Heart left ventricle (tissue), 13 donors: ENCODE measurements at regions not wholly inside any gene's neighbourhood (a gene's known extent, or its start where the extent isn't known, plus 50 kb on each side); places are given as distances from the start of the nearest gene placed in this dataset.

Experiments used
- POLR2A ChIP-seq, 2 donors: fragments of 450-650 bp; IDR thresholded peaks; one replicate each; pipeline ENCODE4 v1.6.1; 2017; ENCODE audit warnings: antibody characterized with exemption in 2 of 2, mild to moderate bottlenecking in 2 of 2, moderate library complexity in 2 of 2
- TF ChIP-seq, protein P1 (sequence below), 12 donors: fragments of 200-600 bp; sonication (generic) in 4 of 12; IDR thresholded peaks; one replicate each; pipeline versions ENCODE4 v1.5.0 to v1.8.0; 2018 to 2022; ENCODE audit warnings: antibody characterized with exemption in 12 of 12, mild to moderate bottlenecking in 5 of 12
- donor health status: ischemic (EF 13 %, LVEDD 7.1; RV severe dilation, severe dysfunction).
- donor health status: DM: no; HTN: yes; CAD: no.
- donor health status: DM: no; HTN: no; CAD: no.
- donor health status: ischemic (EF 25% LVEDD 6.9; RV normal size, moderate dysfunction).
- donor health status: ischemic (EF 25% LVEDD 5.7; RV mildly dilated, moderate dysfunction).
- donor health status: ischemic (EF 35%, LVEDD 5.7; RV mildly dilated, moderate dysfunction).
- donor health status: nonischemic (EF 11% LVEDD 7.7; RV severe dilation, severe dysfunction).
- donor health status: DM: yes; HTN: yes; CAD: no.
- donor health status: PGD.
- donor health status: ischemic (EF 29% LVEDD 5.4; RV normal size, mild dysfunction).
- donor health status: nonischemic (EF 23%, LVEDD 6.1; RV moderate dilation, normal function).

DNA sequence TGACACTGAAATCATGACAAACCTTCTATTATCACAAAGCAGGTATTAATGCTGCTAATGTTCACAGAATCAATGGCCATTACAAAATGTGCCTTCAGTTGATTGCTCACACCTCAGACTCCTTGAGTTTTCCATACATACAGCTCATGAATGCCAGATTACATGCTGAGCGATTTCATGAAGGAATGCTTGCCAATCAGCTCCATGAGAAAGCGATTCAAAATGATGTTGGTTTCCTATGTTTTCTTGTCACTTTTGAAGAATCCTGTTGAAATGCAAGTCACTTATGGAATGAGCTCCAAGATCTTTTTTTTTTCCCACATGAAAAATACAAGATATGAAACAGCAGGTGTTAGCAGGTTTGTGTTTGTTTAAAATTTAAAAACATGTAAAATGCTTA lies 68.0 kb upstream of the GPCPD1 start:
- TF ChIP-seq POLR2A (IDR thresholded peaks at IDR 0.05): no peak
- TF ChIP-seq, protein P1, sequence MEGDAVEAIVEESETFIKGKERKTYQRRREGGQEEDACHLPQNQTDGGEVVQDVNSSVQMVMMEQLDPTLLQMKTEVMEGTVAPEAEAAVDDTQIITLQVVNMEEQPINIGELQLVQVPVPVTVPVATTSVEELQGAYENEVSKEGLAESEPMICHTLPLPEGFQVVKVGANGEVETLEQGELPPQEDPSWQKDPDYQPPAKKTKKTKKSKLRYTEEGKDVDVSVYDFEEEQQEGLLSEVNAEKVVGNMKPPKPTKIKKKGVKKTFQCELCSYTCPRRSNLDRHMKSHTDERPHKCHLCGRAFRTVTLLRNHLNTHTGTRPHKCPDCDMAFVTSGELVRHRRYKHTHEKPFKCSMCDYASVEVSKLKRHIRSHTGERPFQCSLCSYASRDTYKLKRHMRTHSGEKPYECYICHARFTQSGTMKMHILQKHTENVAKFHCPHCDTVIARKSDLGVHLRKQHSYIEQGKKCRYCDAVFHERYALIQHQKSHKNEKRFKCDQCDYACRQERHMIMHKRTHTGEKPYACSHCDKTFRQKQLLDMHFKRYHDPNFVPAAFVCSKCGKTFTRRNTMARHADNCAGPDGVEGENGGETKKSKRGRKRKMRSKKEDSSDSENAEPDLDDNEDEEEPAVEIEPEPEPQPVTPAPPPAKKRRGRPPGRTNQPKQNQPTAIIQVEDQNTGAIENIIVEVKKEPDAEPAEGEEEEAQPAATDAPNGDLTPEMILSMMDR (IDR thresholded peaks at IDR 0.05): no peak
